GM21423 (cell line): ENCODE measurements at regions not wholly inside any gene's neighbourhood (a gene's known extent, or its start where the extent isn't known, plus 50 kb on each side); places are given as distances from the start of the nearest gene placed in this dataset.

Experiments
- ATAC-seq: cut with Tn5 transposase; IDR thresholded peaks from one replicate; pipeline ENCODE4 v1.9.1; 2021; ENCODE audit warnings: mild to moderate bottlenecking, moderate library complexity; ENCODE audit not compliant: unreplicated experiment

GRCh38 chr2:145055651-145056050 is 535.7 kb upstream of the ZEB2 start:
- ATAC-seq, result no peak

- ATAC-seq, result no peak
Measured at GRCh38 chr2:145050134-145050533, 530.2 kb upstream of the ZEB2 start.

GRCh38 chr2:145049475-145049874 is 529.6 kb upstream of the ZEB2 start:
- no peak for ATAC-seq

- no peak for ATAC-seq
Measured at GRCh38 chr2:145047554-145047953, 527.6 kb upstream of the ZEB2 start.

- ATAC-seq, result no peak
Measured at GRCh38 chr2:145044491-145044890, 524.6 kb upstream of the ZEB2 start.

GRCh38 chr2:145043399-145043834 is 523.5 kb upstream of the ZEB2 start:
- ATAC-seq, result no peak

- no peak for ATAC-seq
Measured at GRCh38 chr2:145041706-145042105, 521.8 kb upstream of the ZEB2 start.

GRCh38 chr2:145040433-145040832 is 520.5 kb upstream of the ZEB2 start:
- ATAC-seq, result no peak

GRCh38 chr2:145038041-145038525 is 518.2 kb upstream of the ZEB2 start:
- ATAC-seq, result no peak

- ATAC-seq, result no peak
Measured at GRCh38 chr2:145036421-145037011, 516.6 kb upstream of the ZEB2 start.

- no peak for ATAC-seq
Measured at GRCh38 chr2:145034511-145034910, 514.6 kb upstream of the ZEB2 start.

- no peak for ATAC-seq
Measured at GRCh38 chr2:145033438-145033837, 513.5 kb upstream of the ZEB2 start.

- ATAC-seq, result no peak
Measured at GRCh38 chr2:145032791-145033190, 512.9 kb upstream of the ZEB2 start.

GRCh38 chr2:145029873-145030272 is 510.0 kb upstream of the ZEB2 start:
- ATAC-seq, result no peak

GRCh38 chr2:145029081-145029480 is 509.2 kb upstream of the ZEB2 start:
- ATAC-seq, result no peak

- no peak for ATAC-seq
Measured at GRCh38 chr2:145028101-145028920, 508.4 kb upstream of the ZEB2 start.

- ATAC-seq, result no peak
Measured at GRCh38 chr2:145026456-145027455, 506.8 kb upstream of the ZEB2 start.

- ATAC-seq, result no peak
Measured at GRCh38 chr2:145025382-145025781, 505.5 kb upstream of the ZEB2 start.

GRCh38 chr2:145023334-145023934 is 503.5 kb upstream of the ZEB2 start:
- no peak for ATAC-seq

GRCh38 chr2:145022666-145023333 is 502.9 kb upstream of the ZEB2 start:
- ATAC-seq, result no peak
